ENCODE measurements at regions not wholly inside any gene's neighbourhood (a gene's known extent, or its start where the extent isn't known, plus 50 kb on each side); places are given as distances from the start of the nearest gene placed in this dataset.

DNA sequence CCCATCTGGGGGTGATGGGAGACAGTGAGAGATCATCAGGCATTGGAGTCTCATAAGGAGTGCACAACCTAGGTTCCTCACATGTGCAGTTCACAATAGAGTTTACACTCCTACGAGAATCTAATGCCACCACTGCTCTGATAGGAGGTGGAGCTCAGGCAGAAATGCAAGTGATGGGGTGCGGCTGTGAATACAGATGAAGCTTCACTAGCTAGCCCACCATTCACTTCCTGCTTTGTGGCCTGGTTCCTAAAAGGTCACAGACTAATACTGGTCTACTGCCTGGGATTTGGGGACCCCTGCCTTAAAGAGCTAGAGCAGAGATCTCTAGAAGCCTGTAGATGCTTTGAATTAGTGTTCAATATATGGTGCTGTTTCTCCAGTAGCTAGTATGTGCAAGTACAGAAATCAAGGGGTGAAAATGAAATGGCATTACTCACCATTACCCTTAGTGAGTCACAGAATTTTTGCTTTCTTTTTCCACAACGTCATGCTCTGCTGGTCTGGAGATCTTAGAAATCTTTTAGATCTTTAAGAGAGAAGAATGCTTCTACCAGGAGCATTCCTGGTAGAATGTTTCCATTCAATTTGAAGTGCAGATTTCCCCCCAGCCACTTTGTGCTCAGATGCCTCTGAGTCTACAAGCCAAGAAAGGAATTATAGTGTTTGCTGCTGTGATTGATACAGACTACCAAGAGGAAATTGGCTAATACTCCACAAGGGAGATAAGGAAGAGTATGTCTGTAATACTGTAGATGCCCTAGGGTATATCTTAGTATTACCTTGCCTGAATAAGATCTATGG lies 2301.2 kb downstream of the PCDH9 start:
- no peaks in the 10 kb centered on the region for H3F3A ChIP-seq (ENCODE audit: control insufficient read depth, insufficient read depth)
- no peak overlapping the region for H3K27ac ChIP-seq (ENCODE audit: low read depth, low read length)
- H3K4me2 ChIP-seq (ENCODE audit: low read length): no peak overlapping the region
- no peaks in the 10 kb centered on the region; the same call in 1 of the 2 replicates for H3K9me3 ChIP-seq (ENCODE audit: control insufficient read depth, insufficient read depth, low read length)
- H3K36me3 ChIP-seq (ENCODE audit: control insufficient read depth, low read length): no peaks in the 10 kb centered on the region
- H3K9me2 ChIP-seq (replicated peaks; ENCODE audit: control insufficient read depth, low read length): no peaks in the 10 kb centered on the region
- H3K27me3 ChIP-seq (ENCODE audit: control insufficient read depth, low read length): no peaks in the 10 kb centered on the region
- H4K20me1 ChIP-seq (ENCODE audit: control insufficient read depth, insufficient read depth, low read depth, low read length): no peaks in the 10 kb centered on the region
- H3K79me2 ChIP-seq (ENCODE audit: control insufficient read depth, low read length): no peaks in the 10 kb centered on the region
- TF ChIP-seq, protein P1, sequence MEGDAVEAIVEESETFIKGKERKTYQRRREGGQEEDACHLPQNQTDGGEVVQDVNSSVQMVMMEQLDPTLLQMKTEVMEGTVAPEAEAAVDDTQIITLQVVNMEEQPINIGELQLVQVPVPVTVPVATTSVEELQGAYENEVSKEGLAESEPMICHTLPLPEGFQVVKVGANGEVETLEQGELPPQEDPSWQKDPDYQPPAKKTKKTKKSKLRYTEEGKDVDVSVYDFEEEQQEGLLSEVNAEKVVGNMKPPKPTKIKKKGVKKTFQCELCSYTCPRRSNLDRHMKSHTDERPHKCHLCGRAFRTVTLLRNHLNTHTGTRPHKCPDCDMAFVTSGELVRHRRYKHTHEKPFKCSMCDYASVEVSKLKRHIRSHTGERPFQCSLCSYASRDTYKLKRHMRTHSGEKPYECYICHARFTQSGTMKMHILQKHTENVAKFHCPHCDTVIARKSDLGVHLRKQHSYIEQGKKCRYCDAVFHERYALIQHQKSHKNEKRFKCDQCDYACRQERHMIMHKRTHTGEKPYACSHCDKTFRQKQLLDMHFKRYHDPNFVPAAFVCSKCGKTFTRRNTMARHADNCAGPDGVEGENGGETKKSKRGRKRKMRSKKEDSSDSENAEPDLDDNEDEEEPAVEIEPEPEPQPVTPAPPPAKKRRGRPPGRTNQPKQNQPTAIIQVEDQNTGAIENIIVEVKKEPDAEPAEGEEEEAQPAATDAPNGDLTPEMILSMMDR (IDR thresholded peaks at IDR 0.05; ENCODE audit: low read depth, low read length, poor library complexity, severe bottlenecking): no peak
- TF ChIP-seq EZH2phosphoT487 (IDR thresholded peaks at IDR 0.05; ENCODE audit: borderline replicate concordance, low read length): no peak
- H3K4me3 ChIP-seq (ENCODE audit: low read length): no peak overlapping the region
- no peaks in the 10 kb centered on the region for H3K4me1 ChIP-seq (ENCODE audit: control insufficient read depth, low read length)

- no peak overlapping the region for H3K4me3 ChIP-seq (ENCODE audit: low read length)
- no peak overlapping the region for H3K4me2 ChIP-seq (ENCODE audit: low read length)
- H3K27me3 ChIP-seq (ENCODE audit: control insufficient read depth, low read length): no peaks in the 10 kb centered on the region
- H3K79me2 ChIP-seq (ENCODE audit: control insufficient read depth, low read length): no peaks in the 10 kb centered on the region
- H3F3A ChIP-seq (ENCODE audit: control insufficient read depth, insufficient read depth): no peaks in the 10 kb centered on the region
- no peak for TF ChIP-seq EZH2phosphoT487 (IDR thresholded peaks at IDR 0.05; ENCODE audit: borderline replicate concordance, low read length)
- TF ChIP-seq, protein P1 (IDR thresholded peaks at IDR 0.05; ENCODE audit: low read depth, low read length, poor library complexity, severe bottlenecking): no peak
- no peaks in the 10 kb centered on the region for H4K20me1 ChIP-seq (ENCODE audit: control insufficient read depth, insufficient read depth, low read depth, low read length)
- no peaks in the 10 kb centered on the region; the same call in 1 of the 2 replicates for H3K9me3 ChIP-seq (ENCODE audit: control insufficient read depth, insufficient read depth, low read length)
- H3K27ac ChIP-seq (ENCODE audit: low read depth, low read length): no peak overlapping the region
- H3K4me1 ChIP-seq (ENCODE audit: control insufficient read depth, low read length): no peaks in the 10 kb centered on the region
- H3K36me3 ChIP-seq (ENCODE audit: control insufficient read depth, low read length): no peaks in the 10 kb centered on the region
- H3K9me2 ChIP-seq (replicated peaks; ENCODE audit: control insufficient read depth, low read length): no peaks in the 10 kb centered on the region
Measured at GRCh38 chr13:64925727-64926126, 2304.4 kb downstream of the PCDH9 start.

GRCh38 chr13:64925284-64925683 lies 2304.9 kb downstream of the PCDH9 start:
- Histone ChIP-seq H3F3A (ENCODE audit: control insufficient read depth, insufficient read depth) (no peaks in the 10 kb centered on the region), H3K27ac (ENCODE audit: low read depth, low read length) (no peak overlapping the region), H3K4me3 (ENCODE audit: low read length) (no peak overlapping the region), H3K4me2 (ENCODE audit: low read length) (no peak overlapping the region), H3K4me1 (ENCODE audit: control insufficient read depth, low read length) (no peaks in the 10 kb centered on the region), H3K27me3 (ENCODE audit: control insufficient read depth, low read length) (no peaks in the 10 kb centered on the region), H3K79me2 (ENCODE audit: control insufficient read depth, low read length) (no peaks in the 10 kb centered on the region), H3K9me2 (replicated peaks; ENCODE audit: control insufficient read depth, low read length) (no peaks in the 10 kb centered on the region), H3K9me3 (ENCODE audit: control insufficient read depth, insufficient read depth, low read length) (no peaks in the 10 kb centered on the region; the same call in 1 of the 2 replicates), H4K20me1 (ENCODE audit: control insufficient read depth, insufficient read depth, low read depth, low read length) (no peaks in the 10 kb centered on the region), H3K36me3 (ENCODE audit: control insufficient read depth, low read length) (no peaks in the 10 kb centered on the region)
- TF ChIP-seq, protein P1 (IDR thresholded peaks at IDR 0.05; ENCODE audit: low read depth, low read length, poor library complexity, severe bottlenecking): no peak
- no peak for TF ChIP-seq EZH2phosphoT487 (IDR thresholded peaks at IDR 0.05; ENCODE audit: borderline replicate concordance, low read length)
